A673 (cell line): ENCODE measurements at regions not wholly inside any gene's neighbourhood (a gene's known extent, or its start where the extent isn't known, plus 50 kb on each side); places are given as distances from the start of the nearest gene placed in this dataset.

Experiments used
- BruUV-seq: library from RNA; stranded (reverse); fragments of 400-500 nt; replicated peaks from 2 replicates; lab custom pipeline; 2021; lab: Mats Ljungman, UMichigan
- CTCF ChIA-PET: fragments of 300-600 bp; sonication (Branson Sonifier 250); formaldehyde crosslinking; loops from one replicate; lab custom pipeline; 2022; ENCODE audit warnings: antibody characterized with exemption; lab: Charles Lee
- POLR2A ChIA-PET: fragments of 300-600 bp; sonication (Branson Sonifier 250); formaldehyde crosslinking; loops from one replicate; lab custom pipeline; 2022; ENCODE audit warnings: antibody characterized with exemption; ENCODE audit not compliant: low non-redundant PET; lab: Charles Lee
- DNase-seq: peaks from one replicate; pipeline ENCODE4 v3.0.0-alpha.2; 2015; ENCODE audit warnings: low spot score
- H3K27ac ChIP-seq: fragments of 200-600 bp; sonication (generic); 2 replicates; pipeline ENCODE4 v1.5.1; 2016; ENCODE audit warnings: mixed run types, low read depth, mild to moderate bottlenecking, mixed read lengths, antibody characterized with exemption, low read length; ENCODE audit not compliant: poor library complexity, severe bottlenecking
- H3K27me3 ChIP-seq: fragments of 200-600 bp; sonication (generic); replicated peaks from 2 replicates; pipeline ENCODE4 v1.6.1; 2017; ENCODE audit warnings: mixed run types, low read depth, mild to moderate bottlenecking, mixed read lengths, antibody characterized with exemption, low read length; ENCODE audit not compliant: insufficient read depth, poor library complexity
- H3K36me3 ChIP-seq: fragments of 200-600 bp; sonication (generic); 2 replicates; pipeline ENCODE4 v1.6.1; 2016; ENCODE audit warnings: mixed run types, mild to moderate bottlenecking, mixed read lengths, antibody characterized with exemption, low read length; ENCODE audit not compliant: insufficient read depth, poor library complexity, severe bottlenecking
- H3K4me1 ChIP-seq: fragments of 200-600 bp; sonication (generic); 2 replicates; pipeline ENCODE4 v1.6.1; 2017; ENCODE audit warnings: mixed run types, mild to moderate bottlenecking, mixed read lengths, antibody characterized with exemption, low read length; ENCODE audit not compliant: insufficient read depth, poor library complexity, severe bottlenecking
- H3K4me3 ChIP-seq: fragments of 200-600 bp; sonication (generic); 2 replicates; pipeline ENCODE4 v1.5.1; 2016; ENCODE audit warnings: low read depth, mixed run types, mild to moderate bottlenecking, mixed read lengths, low read length; ENCODE audit not compliant: poor library complexity, severe bottlenecking
- H3K9me3 ChIP-seq: fragments of 200-600 bp; sonication (generic); 2 replicates; pipeline ENCODE4 v1.6.1; 2016; ENCODE audit warnings: mixed run types, low read depth, mild to moderate bottlenecking, mixed read lengths, antibody characterized with exemption, low read length; ENCODE audit not compliant: poor library complexity, severe bottlenecking
- EZH2 ChIP-seq: fragments of 200-600 bp; sonication (generic); IDR thresholded peaks from 2 replicates; pipeline ENCODE4 v1.6.1; 2017; ENCODE audit warnings: borderline replicate concordance, low read depth, mild to moderate bottlenecking, mixed read lengths, antibody characterized with exemption, low read length; ENCODE audit not compliant: poor library complexity, severe bottlenecking
- intact Hi-C: fragments of 100-400 bp; cut with micrococcal nuclease; formaldehyde crosslinking; loops from one replicate; pipeline ENCODE4 v1.10.0; 2022; ENCODE audit not compliant: unreplicated experiment
- TF ChIP-seq, protein P1 (sequence below): fragments of 300-800, 200-600 bp; sonication (generic); conservative IDR thresholded peaks from 2 replicates; pipeline ENCODE4 v1.5.1; 2017; ENCODE audit warnings: low read depth, mild to moderate bottlenecking, antibody characterized with exemption, low read length, moderate library complexity, mixed read lengths

DNA sequence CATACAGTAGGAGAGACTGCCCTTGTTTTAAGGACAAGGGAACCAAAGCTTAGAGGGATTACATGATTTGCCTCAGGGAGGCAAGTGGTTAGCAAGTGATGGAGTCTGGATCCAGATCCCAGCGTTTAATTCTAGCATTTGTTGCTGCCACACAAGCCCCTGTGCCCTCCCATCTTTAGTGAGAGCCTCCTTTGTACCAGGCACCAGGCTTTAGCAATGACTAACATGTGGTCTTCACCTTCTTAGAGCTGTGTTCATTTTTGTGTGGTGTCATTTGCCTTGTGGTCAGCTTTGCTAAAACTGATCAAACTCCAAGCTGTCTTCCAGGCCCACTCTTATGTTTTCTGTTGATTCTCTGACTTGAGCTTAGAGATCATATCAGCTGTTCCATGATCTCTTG lies 290.5 kb downstream of the RPLP1 start:
- Histone ChIP-seq H3K27ac (no peak overlapping the region), H3K36me3 (no peaks in the 10 kb centered on the region), H3K27me3 (no peaks in the 10 kb centered on the region), H3K4me3 (no peak overlapping the region), H3K9me3 (no peaks in the 10 kb centered on the region), H3K4me1 (peaks cover 7% of the 10 kb centered on the region)
- intact Hi-C loops = no loop called here
- DNase-seq = no peak
- POLR2A ChIA-PET = no interaction called here
- no peak for TF ChIP-seq EZH2
- TF ChIP-seq, protein P1, sequence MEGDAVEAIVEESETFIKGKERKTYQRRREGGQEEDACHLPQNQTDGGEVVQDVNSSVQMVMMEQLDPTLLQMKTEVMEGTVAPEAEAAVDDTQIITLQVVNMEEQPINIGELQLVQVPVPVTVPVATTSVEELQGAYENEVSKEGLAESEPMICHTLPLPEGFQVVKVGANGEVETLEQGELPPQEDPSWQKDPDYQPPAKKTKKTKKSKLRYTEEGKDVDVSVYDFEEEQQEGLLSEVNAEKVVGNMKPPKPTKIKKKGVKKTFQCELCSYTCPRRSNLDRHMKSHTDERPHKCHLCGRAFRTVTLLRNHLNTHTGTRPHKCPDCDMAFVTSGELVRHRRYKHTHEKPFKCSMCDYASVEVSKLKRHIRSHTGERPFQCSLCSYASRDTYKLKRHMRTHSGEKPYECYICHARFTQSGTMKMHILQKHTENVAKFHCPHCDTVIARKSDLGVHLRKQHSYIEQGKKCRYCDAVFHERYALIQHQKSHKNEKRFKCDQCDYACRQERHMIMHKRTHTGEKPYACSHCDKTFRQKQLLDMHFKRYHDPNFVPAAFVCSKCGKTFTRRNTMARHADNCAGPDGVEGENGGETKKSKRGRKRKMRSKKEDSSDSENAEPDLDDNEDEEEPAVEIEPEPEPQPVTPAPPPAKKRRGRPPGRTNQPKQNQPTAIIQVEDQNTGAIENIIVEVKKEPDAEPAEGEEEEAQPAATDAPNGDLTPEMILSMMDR = no peak
- no TSS peak for BruUV-seq
- CTCF ChIA-PET = no interaction called here

DNA sequence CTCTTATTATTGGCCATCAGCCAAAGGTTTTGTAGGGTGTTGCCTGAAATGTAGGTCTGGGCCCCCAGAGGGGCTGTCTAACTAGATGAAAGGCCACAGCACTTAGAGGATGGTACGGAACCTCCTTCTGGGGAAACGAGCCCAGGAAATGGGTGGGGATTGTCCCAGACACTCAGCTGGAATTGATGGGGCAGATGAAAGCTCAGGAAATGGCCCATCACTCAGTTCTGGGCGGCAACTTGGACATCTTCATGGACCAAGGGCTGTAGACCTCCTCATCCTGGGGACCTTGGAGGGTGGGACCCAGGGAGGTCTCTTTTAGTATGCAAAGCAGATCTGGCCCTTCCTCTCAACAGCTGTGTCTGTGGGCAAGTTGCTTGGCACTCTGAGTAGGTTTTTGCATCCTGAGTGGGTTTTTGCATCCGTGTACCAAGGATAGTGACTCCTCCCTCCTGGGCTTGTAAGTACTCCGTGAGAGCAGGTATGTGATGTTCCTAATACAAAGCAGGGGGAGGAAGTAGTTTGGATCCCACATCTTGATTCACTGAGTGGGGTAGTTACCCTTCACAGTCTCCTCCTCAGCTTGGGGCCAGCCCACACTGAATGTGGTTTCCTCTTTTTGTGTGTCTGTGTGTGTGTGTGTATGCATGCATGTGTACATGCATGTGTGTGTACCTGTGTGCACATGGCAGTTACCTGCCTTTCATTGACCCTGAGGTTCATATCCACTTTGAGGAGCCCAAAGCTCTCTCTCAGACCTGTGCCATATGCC lies 292.0 kb downstream of the RPLP1 start:
- peak; percentile 11 for DNase-seq
- intact Hi-C loops = no loop called here
- H3K4me3 ChIP-seq = no peak overlapping the region
- H3K27me3 ChIP-seq = no peaks in the 10 kb centered on the region
- ChIA-PET CTCF (no interaction called here), POLR2A (no interaction called here)
- no TSS peak for BruUV-seq
- TF ChIP-seq, protein P1 = no peak
- TF ChIP-seq EZH2 = no peak
- H3K27ac ChIP-seq = no peak overlapping the region
- H3K36me3 ChIP-seq = no peaks in the 10 kb centered on the region
- peaks cover 7% of the 10 kb centered on the region for H3K4me1 ChIP-seq
- H3K9me3 ChIP-seq = no peaks in the 10 kb centered on the region

DNA sequence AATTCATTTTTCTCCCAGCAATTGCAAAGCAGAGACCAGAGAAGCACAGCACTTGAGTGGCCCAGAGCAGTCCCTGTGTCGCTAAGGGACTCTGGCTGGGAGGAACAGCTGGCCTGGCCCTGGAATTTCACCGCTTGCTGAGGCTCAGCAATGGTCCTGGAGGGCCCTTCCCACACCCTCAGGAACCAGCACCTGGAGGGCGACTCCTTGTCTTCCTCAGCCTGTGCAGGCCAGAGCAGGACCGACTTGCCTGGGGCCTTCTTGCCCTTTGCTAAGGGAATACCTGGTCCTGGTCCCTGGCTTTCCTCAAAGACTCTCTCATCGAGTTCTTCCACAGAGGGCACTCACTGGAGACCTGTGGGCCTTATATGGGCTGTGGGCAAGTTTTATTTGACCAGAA lies 294.6 kb downstream of the RPLP1 start:
- H3K36me3 ChIP-seq = no peaks in the 10 kb centered on the region
- ChIA-PET POLR2A (no interaction called here), CTCF (no interaction called here)
- H3K9me3 ChIP-seq = no peaks in the 10 kb centered on the region
- peaks cover 7% of the 10 kb centered on the region for H3K4me1 ChIP-seq
- BruUV-seq = no TSS peak
- no peak for TF ChIP-seq EZH2
- TF ChIP-seq, protein P1 = no peak
- no peak overlapping the region for H3K27ac ChIP-seq
- DNase-seq = no peak
- H3K27me3 ChIP-seq = no peaks in the 10 kb centered on the region
- intact Hi-C loops = no loop called here
- H3K4me3 ChIP-seq = no peak overlapping the region
